OCI-LY7 (cell line): ENCODE measurements at regions not wholly inside any gene's neighbourhood (a gene's known extent, or its start where the extent isn't known, plus 50 kb on each side); places are given as distances from the start of the nearest gene placed in this dataset.

Source experiments
- CTCF ChIP-seq: fragments of 200-600 bp; sonication (generic); conservative IDR thresholded peaks from 2 replicates; pipeline ENCODE4 v1.5.1; 2014; ENCODE audit warnings: mild to moderate bottlenecking, antibody characterized with exemption, low read length, moderate library complexity, mixed read lengths
- EZH2phosphoT487 ChIP-seq: fragments of 200-600 bp; sonication (generic); IDR thresholded peaks from 2 replicates; pipeline ENCODE4 v1.6.1; 2018; ENCODE audit warnings: low read depth, borderline replicate concordance, mild to moderate bottlenecking, mixed run types, antibody characterized with exemption, low read length, moderate library complexity, mixed read lengths

DNA sequence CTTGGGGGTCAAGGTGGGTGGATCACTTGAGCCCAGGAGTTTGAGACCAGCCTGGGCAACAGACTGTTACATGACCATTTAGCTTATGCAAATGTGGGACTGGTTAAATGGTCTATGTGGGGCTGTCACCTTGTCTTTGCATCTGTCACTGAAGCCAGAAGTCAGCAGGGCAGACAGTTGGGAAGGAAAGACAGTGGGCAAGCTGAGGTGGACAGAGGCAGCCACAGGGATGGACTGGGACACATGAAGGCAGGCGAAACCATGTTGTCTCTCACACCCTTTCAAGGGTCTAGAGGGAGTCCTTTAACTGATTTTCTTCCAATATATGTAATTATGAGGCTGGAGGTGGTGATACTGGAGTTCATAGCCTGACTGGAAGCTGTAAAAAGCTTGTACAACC is 426.4 kb downstream of the TMEM121 start:
- no peak for TF ChIP-seq CTCF
- TF ChIP-seq EZH2phosphoT487: no peak
